KMS-11 (cell line): ENCODE measurements at regions not wholly inside any gene's neighbourhood (a gene's known extent, or its start where the extent isn't known, plus 50 kb on each side); places are given as distances from the start of the nearest gene placed in this dataset.

Source experiments
- H2AFZ ChIP-seq: fragments of 200-600 bp; sonication (generic); 2 replicates; pipeline ENCODE4 v1.6.1; 2016; ENCODE audit warnings: antibody characterized with exemption, mixed run types, low read depth
- H3K27ac ChIP-seq: fragments of 200-600 bp; sonication (generic); 2 replicates; pipeline ENCODE4 v1.6.1; 2016; ENCODE audit warnings: mild to moderate bottlenecking, mixed run types
- H3K27me3 ChIP-seq: fragments of 200-600 bp; sonication (generic); 2 replicates; pipeline ENCODE4 v1.6.1; 2017; ENCODE audit warnings: mild to moderate bottlenecking, low read depth, mixed run types, moderate library complexity; ENCODE audit not compliant: insufficient read depth
- H3K36me3 ChIP-seq: fragments of 200-600 bp; sonication (generic); 2 replicates; pipeline ENCODE4 v1.6.1; 2017; ENCODE audit warnings: mild to moderate bottlenecking, mixed run types; ENCODE audit not compliant: insufficient read depth
- H3K4me1 ChIP-seq: fragments of 200-600 bp; sonication (generic); 2 replicates; pipeline ENCODE4 v1.6.1; 2016; ENCODE audit warnings: mild to moderate bottlenecking, low read depth, mixed run types; ENCODE audit not compliant: poor library complexity, severe bottlenecking
- H3K4me2 ChIP-seq: fragments of 200-600 bp; sonication (generic); 2 replicates; pipeline ENCODE4 v1.7.0; 2016; ENCODE audit warnings: mild to moderate bottlenecking, mixed run types
- H3K4me3 ChIP-seq: fragments of 200-600 bp; sonication (generic); IDR thresholded peaks from 2 replicates; pipeline ENCODE4 v1.6.1; 2017; ENCODE audit warnings: low read depth, low read length, mixed read lengths; ENCODE audit not compliant: insufficient read depth
- H3K79me2 ChIP-seq: fragments of 200-600 bp; sonication (generic); 2 replicates; pipeline ENCODE4 v1.6.1; 2016; ENCODE audit warnings: low read depth, mixed run types; ENCODE audit not compliant: insufficient read depth
- H3K9ac ChIP-seq: fragments of 200-600 bp; sonication (generic); 2 replicates; pipeline ENCODE4 v1.6.1; 2016; ENCODE audit warnings: mild to moderate bottlenecking, mixed run types
- H4K20me1 ChIP-seq: fragments of 200-600 bp; sonication (generic); 2 replicates; pipeline ENCODE4 v1.6.1; 2016; ENCODE audit warnings: mild to moderate bottlenecking, mixed run types; ENCODE audit not compliant: insufficient read depth
- CTCF ChIP-seq: fragments of 200-600 bp; sonication (generic); conservative IDR thresholded peaks from 2 replicates; pipeline ENCODE4 v1.6.1; 2017; ENCODE audit warnings: low read depth, mild to moderate bottlenecking, antibody characterized with exemption, low read length, moderate library complexity, mixed read lengths

DNA sequence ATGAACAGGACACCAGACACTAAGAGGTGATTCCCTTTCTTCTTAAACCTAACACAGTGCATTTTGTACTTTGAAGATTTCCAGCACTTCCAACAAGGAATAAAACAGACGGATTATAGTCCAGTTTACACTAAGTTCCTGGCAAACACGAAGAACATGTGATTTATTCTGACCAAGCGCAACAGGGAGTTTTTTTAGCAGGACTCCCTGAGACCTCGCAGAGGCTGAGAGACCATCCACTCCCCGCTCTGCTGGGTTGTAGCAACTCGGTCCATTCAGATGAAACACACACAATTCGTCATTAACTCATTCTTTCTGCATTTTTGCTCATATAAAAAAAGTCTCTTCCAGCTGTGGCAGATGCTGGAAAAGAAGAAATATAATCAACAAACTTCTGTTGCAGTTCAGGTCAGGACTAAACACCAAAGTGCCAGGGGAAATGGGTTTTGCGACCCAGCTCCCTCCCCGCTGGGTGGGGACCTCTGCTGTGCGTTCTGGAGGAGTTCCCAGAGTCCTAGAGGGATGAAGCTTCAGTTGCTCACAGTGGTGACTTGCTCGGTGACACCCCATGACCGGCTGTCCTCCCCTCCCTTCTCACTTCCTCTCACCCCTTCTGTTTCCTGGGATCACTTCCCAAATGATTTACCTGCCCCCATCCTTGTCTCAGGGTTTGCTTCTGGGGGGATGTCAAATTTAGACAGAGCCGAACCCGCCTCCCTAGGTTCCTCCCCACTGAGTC, 52.5 kb downstream of the KCNF1 start:
- Histone ChIP-seq H2AFZ (no peak overlapping the region), H3K4me1 (no peaks in the 10 kb centered on the region), H3K27me3 (no peaks in the 10 kb centered on the region), H3K79me2 (no peaks in the 10 kb centered on the region), H3K36me3 (no peaks in the 10 kb centered on the region), H3K9ac (no peak overlapping the region), H3K4me3 (no peak overlapping the region), H3K27ac (no peak overlapping the region), H3K4me2 (no peak overlapping the region), H4K20me1 (no peaks in the 10 kb centered on the region)
- no peak for TF ChIP-seq CTCF

GRCh38 chr2:10965241-10965843, 53.6 kb downstream of the KCNF1 start:
- Histone ChIP-seq H4K20me1 (no peaks in the 10 kb centered on the region), H3K79me2 (no peaks in the 10 kb centered on the region), H2AFZ (no peak overlapping the region), H3K36me3 (no peaks in the 10 kb centered on the region), H3K4me2 (no peak overlapping the region), H3K27ac (no peak overlapping the region), H3K9ac (no peak overlapping the region), H3K27me3 (no peaks in the 10 kb centered on the region), H3K4me3 (no peak overlapping the region), H3K4me1 (no peaks in the 10 kb centered on the region)
- TF ChIP-seq CTCF: no peak

DNA sequence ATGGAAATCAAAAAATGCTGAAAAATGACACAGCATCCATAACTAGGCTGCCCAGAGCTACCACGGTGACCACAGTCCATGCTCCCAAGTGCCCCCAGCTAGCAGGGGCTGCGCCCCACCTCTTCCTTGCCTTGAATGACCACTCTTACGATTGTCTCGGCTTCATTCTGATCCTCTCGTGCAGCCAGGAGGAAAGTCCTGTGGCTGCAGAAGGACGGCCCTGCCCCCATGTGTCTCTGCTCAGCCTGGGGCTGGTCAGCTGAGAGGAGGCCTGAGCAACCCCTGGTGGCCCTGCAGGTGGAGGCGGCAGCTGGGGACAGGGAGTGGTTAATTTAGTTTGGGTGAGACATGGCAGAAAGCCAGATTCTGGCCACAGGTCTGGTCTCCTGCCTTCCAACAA, 54.3 kb downstream of the KCNF1 start:
- no peak overlapping the region for H3K9ac ChIP-seq
- no peaks in the 10 kb centered on the region for H3K4me1 ChIP-seq
- H3K4me2 ChIP-seq: no peak overlapping the region
- no peak overlapping the region for H3K27ac ChIP-seq
- no peaks in the 10 kb centered on the region for H3K27me3 ChIP-seq
- H4K20me1 ChIP-seq: no peaks in the 10 kb centered on the region
- H3K4me3 ChIP-seq: no peak overlapping the region
- no peak for TF ChIP-seq CTCF
- H3K79me2 ChIP-seq: no peaks in the 10 kb centered on the region
- no peak overlapping the region for H2AFZ ChIP-seq
- H3K36me3 ChIP-seq: no peaks in the 10 kb centered on the region

- H3K36me3 ChIP-seq: no peaks in the 10 kb centered on the region
- no peak overlapping the region for H3K9ac ChIP-seq
- no peak overlapping the region for H3K4me3 ChIP-seq
- H3K4me2 ChIP-seq: no peak overlapping the region
- no peaks in the 10 kb centered on the region for H3K4me1 ChIP-seq
- no peak overlapping the region for H2AFZ ChIP-seq
- no peak for TF ChIP-seq CTCF
- H3K27me3 ChIP-seq: no peaks in the 10 kb centered on the region
- no peaks in the 10 kb centered on the region for H3K79me2 ChIP-seq
- no peaks in the 10 kb centered on the region for H4K20me1 ChIP-seq
- H3K27ac ChIP-seq: no peak overlapping the region
These were observed 55.0 kb downstream of the KCNF1 start for GRCh38 chr2:10966741-10967140.
